ENCODE measurements at regions not wholly inside any gene's neighbourhood (a gene's known extent, or its start where the extent isn't known, plus 50 kb on each side); places are given as distances from the start of the nearest gene placed in this dataset.

GRCh38 chr12:92571169-92571568 lies 131.6 kb upstream of the PLEKHG7 start (continued):
- TF ChIP-seq, protein P1, sequence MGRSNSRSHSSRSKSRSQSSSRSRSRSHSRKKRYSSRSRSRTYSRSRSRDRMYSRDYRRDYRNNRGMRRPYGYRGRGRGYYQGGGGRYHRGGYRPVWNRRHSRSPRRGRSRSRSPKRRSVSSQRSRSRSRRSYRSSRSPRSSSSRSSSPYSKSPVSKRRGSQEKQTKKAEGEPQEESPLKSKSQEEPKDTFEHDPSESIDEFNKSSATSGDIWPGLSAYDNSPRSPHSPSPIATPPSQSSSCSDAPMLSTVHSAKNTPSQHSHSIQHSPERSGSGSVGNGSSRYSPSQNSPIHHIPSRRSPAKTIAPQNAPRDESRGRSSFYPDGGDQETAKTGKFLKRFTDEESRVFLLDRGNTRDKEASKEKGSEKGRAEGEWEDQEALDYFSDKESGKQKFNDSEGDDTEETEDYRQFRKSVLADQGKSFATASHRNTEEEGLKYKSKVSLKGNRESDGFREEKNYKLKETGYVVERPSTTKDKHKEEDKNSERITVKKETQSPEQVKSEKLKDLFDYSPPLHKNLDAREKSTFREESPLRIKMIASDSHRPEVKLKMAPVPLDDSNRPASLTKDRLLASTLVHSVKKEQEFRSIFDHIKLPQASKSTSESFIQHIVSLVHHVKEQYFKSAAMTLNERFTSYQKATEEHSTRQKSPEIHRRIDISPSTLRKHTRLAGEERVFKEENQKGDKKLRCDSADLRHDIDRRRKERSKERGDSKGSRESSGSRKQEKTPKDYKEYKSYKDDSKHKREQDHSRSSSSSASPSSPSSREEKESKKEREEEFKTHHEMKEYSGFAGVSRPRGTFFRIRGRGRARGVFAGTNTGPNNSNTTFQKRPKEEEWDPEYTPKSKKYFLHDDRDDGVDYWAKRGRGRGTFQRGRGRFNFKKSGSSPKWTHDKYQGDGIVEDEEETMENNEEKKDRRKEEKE (IDR thresholded peaks at IDR 0.05), result no peak
- TF ChIP-seq SIN3A (IDR thresholded peaks at IDR 0.05; ENCODE audit: low read depth, low read length) (no peak), MEF2A (IDR thresholded peaks at IDR 0.05; ENCODE audit: insufficient read depth, low read depth, low read length) (no peak), ZNF274 (IDR thresholded peaks at IDR 0.05; ENCODE audit: insufficient read depth, insufficient read length) (no peak)

- H3K4me1 ChIP-seq (ENCODE audit: control insufficient read depth, insufficient read depth, low read length), result peaks cover 11% of the 10 kb centered on the region; the same call in 1 of the 2 replicates
- FAIRE-seq, result peak; percentile 86
- no peaks in the 10 kb centered on the region for H4K20me1 ChIP-seq (ENCODE audit: control insufficient read depth, insufficient read depth)
- H3K4me3 ChIP-seq, result no peak overlapping the region
- ATAC-seq, result peak; percentile 94
- POLR2A ChIA-PET, result interaction anchor here (0.6 to 15.2 kb wide), 5 partner anchors 13 to 581 kb away, joined by 3 to 204 read pairs (median 8); no protein-coding TSS in a partner anchor
- no peak overlapping the region for H3K9ac ChIP-seq (ENCODE audit: control insufficient read depth, insufficient read depth, low read length)
- intact Hi-C loops (cut with micrococcal nuclease; ENCODE audit: unreplicated experiment) (loop anchor here (1.0 to 10.0 kb wide), 13 partner anchors 67 to 1188 kb away; no protein-coding TSS in a partner anchor), in situ Hi-C loops (cut with MboI) (loop anchor here (5.0 to 25.0 kb wide), 5 partner anchors 77 to 1183 kb away; partner anchors contain the start of gene BTG1)
- DNase-seq (ENCODE audit: low read depth, low spot score), result peak; percentile 93
- SMC1A ChIA-PET (ENCODE audit: uncharacterized antibody, unreplicated experiment), result interaction anchor here (0.6 to 16.9 kb wide), 48 partner anchors 13 to 1188 kb away, joined by 3 to 805 read pairs (median 6); partner anchors contain the start of gene BTG1
- BruUV-seq (replicated peaks), result no TSS peak
- peaks cover 0 to 2% of the 10 kb centered on the region in 2 experiments; a peak in 1 of 4 replicates for H3K36me3 ChIP-seq (ENCODE audit: control insufficient read depth in 2 of 2, insufficient read depth in 2 of 2, low read length in 1 of 2)
- H3K4me2 ChIP-seq (ENCODE audit: control insufficient read depth, insufficient read depth), result peak overlapping the region; percentile 39
- H3K9me3 ChIP-seq (replicated peaks; ENCODE audit: control insufficient read depth, insufficient read depth, low read length), result peaks cover 3% of the 10 kb centered on the region; the same call in 2 of the 3 replicates
- CTCF ChIA-PET, result interaction anchor here (0.6 to 9.6 kb wide), 43 partner anchors 9 to 1188 kb away, joined by 3 to 179 read pairs (median 6); partner anchors contain the start of gene BTG1
- no peaks in the 10 kb centered on the region; the same call in none of the 2 replicates for H3K79me2 ChIP-seq (ENCODE audit: control insufficient read depth, insufficient read depth, low read length)
- 2% methylated on average over 4 of the region's 4 CpGs for WGBS (ENCODE audit: insufficient coverage, insufficient replicate concordance, low lambda C conversion rate, missing lambda C conversion rate)
- RAD21 ChIA-PET (ENCODE audit: unreplicated experiment), result interaction anchor here (0.6 to 5.2 kb wide), 34 partner anchors 9 to 1188 kb away, joined by 3 to 133 read pairs (median 4); partner anchors contain the start of gene BTG1
- H2AFZ ChIP-seq (ENCODE audit: control insufficient read depth, low read depth, low read length), result peak overlapping the region; percentile 5; the same call in 1 of the 2 replicates
- H3K27me3 ChIP-seq (replicated peaks in 1 of 2; ENCODE audit: control insufficient read depth in 2 of 2, insufficient read depth in 2 of 2, low read length in 1 of 2), result no peaks in the 10 kb centered on the region
- peak overlapping the region; percentile 55 for H3K27ac ChIP-seq (ENCODE audit: control insufficient read depth, insufficient read depth)
- TF ChIP-seq, protein P2, sequence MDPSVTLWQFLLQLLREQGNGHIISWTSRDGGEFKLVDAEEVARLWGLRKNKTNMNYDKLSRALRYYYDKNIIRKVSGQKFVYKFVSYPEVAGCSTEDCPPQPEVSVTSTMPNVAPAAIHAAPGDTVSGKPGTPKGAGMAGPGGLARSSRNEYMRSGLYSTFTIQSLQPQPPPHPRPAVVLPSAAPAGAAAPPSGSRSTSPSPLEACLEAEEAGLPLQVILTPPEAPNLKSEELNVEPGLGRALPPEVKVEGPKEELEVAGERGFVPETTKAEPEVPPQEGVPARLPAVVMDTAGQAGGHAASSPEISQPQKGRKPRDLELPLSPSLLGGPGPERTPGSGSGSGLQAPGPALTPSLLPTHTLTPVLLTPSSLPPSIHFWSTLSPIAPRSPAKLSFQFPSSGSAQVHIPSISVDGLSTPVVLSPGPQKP (IDR thresholded peaks at IDR 0.05; ENCODE audit: low read depth, low read length), result no peak
- TF ChIP-seq, protein P3, sequence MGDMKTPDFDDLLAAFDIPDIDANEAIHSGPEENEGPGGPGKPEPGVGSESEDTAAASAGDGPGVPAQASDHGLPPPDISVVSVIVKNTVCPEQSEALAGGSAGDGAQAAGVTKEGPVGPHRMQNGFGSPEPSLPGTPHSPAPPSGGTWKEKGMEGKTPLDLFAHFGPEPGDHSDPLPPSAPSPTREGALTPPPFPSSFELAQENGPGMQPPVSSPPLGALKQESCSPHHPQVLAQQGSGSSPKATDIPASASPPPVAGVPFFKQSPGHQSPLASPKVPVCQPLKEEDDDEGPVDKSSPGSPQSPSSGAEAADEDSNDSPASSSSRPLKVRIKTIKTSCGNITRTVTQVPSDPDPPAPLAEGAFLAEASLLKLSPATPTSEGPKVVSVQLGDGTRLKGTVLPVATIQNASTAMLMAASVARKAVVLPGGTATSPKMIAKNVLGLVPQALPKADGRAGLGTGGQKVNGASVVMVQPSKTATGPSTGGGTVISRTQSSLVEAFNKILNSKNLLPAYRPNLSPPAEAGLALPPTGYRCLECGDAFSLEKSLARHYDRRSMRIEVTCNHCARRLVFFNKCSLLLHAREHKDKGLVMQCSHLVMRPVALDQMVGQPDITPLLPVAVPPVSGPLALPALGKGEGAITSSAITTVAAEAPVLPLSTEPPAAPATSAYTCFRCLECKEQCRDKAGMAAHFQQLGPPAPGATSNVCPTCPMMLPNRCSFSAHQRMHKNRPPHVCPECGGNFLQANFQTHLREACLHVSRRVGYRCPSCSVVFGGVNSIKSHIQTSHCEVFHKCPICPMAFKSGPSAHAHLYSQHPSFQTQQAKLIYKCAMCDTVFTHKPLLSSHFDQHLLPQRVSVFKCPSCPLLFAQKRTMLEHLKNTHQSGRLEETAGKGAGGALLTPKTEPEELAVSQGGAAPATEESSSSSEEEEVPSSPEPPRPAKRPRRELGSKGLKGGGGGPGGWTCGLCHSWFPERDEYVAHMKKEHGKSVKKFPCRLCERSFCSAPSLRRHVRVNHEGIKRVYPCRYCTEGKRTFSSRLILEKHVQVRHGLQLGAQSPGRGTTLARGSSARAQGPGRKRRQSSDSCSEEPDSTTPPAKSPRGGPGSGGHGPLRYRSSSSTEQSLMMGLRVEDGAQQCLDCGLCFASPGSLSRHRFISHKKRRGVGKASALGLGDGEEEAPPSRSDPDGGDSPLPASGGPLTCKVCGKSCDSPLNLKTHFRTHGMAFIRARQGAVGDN (IDR thresholded peaks at IDR 0.05), result peak; percentile 73
- no peak for TF ChIP-seq HDAC2 (IDR thresholded peaks at IDR 0.05)
- no peak for TF ChIP-seq KAT2A (conservative IDR thresholded peaks at IDR 0.05; ENCODE audit: control insufficient read depth, low read depth, low read length)
- TF ChIP-seq, protein P1 (IDR thresholded peaks at IDR 0.05), result no peak
- TF ChIP-seq NFIC (IDR thresholded peaks at IDR 0.05; ENCODE audit: low read depth, low read length), result peak; percentile 86
These were observed 132.6 kb upstream of the PLEKHG7 start for GRCh38 chr12:92570056-92570753.

Data from GM12878 (cell line).